HPDE6-E6E7 (cell line): ENCODE measurements at regions not wholly inside any gene's neighbourhood (a gene's known extent, or its start where the extent isn't known, plus 50 kb on each side); places are given as distances from the start of the nearest gene placed in this dataset.
"Not testable (repeated sequence)": the region's sequence is repeated elsewhere in the genome, so short reads cannot be mapped to it uniquely, and the experiment has no call there.

ENCODE experiments used
- DNase-seq: peaks from one replicate; pipeline ENCODE4 v3.0.0; 2011; ENCODE audit warnings: missing footprints; ENCODE audit errors: extremely low spot score

- no peak for DNase-seq
These were observed 548.0 kb upstream of the SOX11 start for GRCh38 chr2:5144159-5144558.

GRCh38 chr2:5145053-5145452 is 547.1 kb upstream of the SOX11 start:
- no peak for DNase-seq

DNA sequence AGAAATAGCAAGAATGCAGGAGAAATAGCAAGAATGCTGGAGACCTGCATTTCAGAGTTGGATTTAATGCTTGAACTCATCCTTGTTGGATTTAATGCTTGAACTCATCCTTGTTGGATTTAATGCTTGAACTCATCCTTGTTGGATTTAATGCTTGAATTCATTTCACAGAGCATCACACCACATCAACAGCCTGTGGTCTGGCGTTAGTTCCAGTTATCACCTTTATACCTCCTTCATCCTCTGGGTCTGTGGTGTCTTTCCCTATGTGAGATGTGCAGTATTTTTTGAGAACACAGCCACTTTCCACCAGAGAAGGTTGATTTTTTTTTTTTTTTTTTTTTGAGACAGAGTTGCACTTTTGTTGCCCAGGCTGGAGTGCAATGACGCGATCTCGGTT is 546.4 kb upstream of the SOX11 start:
- DNase-seq = no peak

DNA sequence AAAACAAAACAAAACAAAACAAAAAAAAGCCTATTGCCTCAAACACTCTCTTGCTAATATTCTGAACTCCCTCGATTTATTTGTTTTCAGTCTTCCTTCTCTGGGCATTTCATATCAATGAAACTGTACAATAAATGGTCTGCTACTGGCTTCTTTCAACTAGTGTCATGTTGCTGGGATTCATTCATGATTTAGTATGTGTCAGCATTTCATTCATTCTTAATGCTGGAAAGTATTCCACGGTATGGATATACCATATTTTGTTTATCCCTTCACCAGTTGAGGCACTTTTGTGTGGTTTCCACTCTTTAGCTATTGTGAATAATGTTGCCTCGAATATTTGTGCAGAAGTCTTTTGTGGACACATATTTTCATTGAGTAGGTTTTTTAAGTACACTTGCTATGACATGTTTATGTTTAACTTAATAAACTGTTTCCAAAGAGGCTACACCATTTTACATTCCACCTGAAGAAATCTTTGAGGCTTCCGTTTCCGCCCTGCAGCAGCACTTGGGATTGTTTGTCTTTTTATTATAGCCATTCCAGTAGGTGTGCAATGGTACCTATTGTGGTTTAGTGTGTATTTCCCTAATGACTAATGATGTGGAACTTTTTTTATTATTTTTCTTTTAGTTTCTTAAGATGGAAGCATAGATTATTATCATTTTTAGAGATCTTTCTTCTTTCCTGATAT is 543.6 kb upstream of the SOX11 start:
- no peak for DNase-seq

GRCh38 chr2:5150871-5151270 is 541.3 kb upstream of the SOX11 start:
- no peak for DNase-seq

DNA sequence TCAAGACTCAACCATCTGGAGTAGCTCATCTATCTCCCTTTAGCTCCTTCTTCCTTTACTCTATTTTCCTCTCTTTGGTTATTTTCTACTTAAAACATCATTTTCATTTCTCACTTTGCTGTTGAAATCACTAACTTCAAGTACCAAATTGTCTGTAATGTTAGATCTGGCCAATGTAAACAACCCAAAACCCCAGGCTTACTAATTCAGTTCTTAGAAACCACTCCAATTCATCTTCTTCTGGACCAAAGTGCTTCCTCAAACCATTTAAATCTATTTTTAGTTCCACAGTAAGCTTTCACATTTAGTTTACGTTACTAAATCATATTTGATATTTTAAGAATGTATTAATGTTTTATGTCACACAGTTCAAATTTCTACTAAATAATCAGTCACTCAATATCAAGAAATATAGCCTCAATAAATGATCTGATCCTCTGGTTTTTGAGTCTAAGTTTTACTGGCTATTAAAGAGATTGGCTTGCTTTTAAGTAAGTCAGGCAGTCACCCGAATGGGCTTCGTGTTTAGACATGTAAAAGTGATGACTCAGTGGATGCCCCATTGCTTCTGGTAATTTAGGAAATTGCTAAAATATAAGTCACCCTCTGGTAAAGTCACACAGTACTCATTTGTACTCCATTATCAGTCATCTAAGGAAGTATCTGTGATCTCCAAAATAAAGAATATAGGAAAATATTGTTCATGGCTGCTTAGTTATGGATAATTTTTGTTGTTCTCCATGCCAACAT is 527.2 kb upstream of the SOX11 start:
- DNase-seq = peak; percentile 41

- no peak for DNase-seq
These were observed 519.3 kb upstream of the SOX11 start for GRCh38 chr2:5172923-5173322.

DNA sequence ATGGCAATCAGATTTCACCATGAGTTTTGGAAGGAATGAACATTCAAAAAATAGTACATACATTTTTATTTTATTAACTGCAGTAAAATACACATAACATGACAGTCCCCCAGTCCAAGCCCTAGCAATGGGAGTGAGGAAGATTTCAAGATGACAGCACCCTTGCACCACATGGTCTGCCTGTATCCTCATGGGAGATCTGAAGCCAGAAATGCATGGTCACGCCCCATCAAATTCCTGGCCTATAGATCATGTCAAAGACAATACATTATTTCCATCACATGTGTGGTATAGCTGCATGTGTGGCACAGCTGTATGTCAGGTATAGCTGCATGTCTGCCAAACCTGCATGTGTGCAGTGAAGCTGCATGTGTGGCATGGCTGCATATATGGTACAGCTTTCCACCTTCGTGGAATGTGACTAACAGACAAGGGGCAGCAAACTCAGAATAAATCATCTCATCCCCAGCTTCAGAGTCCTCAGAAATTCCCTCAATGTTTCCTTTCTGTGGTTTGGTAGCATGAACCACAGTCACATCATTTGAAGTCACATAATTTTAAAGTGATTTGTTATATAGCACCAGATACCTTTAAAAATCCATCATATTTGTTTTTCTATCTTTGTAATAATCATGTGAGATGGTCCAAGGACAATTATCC is 518.2 kb upstream of the SOX11 start:
- no peak for DNase-seq

DNA sequence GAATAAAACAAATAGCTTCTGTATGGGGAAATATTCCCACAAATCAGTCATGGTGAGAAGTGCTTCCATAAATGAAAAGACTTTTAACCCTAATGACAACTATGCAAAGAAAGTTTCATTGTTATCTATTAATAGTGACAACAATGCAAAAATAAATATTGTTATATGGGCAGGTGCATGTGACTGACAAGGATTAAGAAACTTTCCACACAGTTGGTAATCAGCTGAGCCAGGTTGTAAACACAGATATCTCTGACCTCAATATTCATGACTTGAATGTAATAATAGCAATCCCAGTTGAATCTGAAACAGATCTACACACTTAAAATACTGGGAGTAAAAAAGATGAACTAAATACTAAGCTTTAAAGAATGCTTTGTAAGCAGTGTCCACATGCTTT is 517.0 kb upstream of the SOX11 start:
- DNase-seq = no peak

DNA sequence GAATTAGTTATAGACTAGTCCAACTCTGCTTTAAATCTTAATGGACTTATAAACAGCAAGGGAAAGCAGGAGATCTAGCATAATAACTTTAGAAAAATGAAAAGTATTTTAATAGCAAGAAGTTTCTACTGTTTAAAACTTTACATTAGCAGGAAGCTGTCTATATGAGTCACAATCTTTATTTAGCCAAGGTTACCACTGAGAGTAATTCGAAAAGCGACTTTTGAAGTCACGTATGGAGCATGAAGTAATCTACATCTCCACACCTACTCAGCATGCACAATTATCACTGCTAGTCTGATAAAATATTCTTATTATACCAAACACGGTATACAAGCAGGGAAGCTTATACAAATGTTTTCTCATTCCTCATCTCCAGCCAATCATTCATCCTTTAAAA is 515.4 kb upstream of the SOX11 start:
- no peak for DNase-seq

- DNase-seq = no peak
These were observed 509.2 kb upstream of the SOX11 start for GRCh38 chr2:5183031-5183430.

DNA sequence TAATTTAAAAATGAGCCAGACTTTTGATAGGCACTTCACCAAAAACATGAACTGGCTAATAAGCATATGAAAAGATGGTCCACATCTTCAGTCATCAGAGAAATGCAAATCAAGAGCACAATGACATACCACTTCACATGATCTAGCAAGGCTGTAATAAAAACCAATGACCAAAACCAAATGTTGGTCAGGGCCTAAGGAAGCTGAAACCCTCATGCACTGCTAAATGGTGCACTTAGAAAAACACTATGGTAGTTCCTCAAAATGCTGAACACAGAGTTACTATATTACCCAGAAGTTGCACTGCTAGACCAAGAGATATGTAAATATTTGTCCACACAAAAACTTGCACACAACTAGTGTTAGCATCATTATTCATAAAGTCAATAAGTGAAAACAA is 504.9 kb upstream of the SOX11 start:
- no peak for DNase-seq

GRCh38 chr2:5188636-5189035 is 503.5 kb upstream of the SOX11 start:
- no peak for DNase-seq

DNA sequence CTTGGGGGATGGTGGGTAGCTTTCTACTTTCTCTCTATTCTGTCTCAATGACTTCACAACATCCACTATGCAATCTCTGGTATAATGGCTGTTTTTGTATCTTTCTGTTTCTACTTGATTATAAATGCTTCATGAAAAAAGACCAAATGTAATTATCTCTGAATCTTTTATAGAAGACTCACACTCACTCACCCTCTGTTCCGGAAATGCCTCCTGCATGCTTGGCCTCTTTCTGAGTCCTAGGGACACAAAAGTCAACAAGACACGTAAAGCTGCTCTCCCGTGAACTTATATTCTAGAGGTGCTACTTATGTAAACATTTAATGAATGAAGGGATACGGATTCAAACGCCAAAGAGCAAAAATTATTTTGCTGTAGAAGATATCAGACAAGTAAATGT is 502.2 kb upstream of the SOX11 start:
- DNase-seq = no peak

GRCh38 chr2:5195636-5196035 is 496.5 kb upstream of the SOX11 start:
- no peak for DNase-seq

- DNase-seq = no peak
These were observed 488.9 kb upstream of the SOX11 start for GRCh38 chr2:5203134-5203755.

GRCh38 chr2:5206742-5207141 is 485.4 kb upstream of the SOX11 start:
- not testable (repeated sequence) for DNase-seq

DNA sequence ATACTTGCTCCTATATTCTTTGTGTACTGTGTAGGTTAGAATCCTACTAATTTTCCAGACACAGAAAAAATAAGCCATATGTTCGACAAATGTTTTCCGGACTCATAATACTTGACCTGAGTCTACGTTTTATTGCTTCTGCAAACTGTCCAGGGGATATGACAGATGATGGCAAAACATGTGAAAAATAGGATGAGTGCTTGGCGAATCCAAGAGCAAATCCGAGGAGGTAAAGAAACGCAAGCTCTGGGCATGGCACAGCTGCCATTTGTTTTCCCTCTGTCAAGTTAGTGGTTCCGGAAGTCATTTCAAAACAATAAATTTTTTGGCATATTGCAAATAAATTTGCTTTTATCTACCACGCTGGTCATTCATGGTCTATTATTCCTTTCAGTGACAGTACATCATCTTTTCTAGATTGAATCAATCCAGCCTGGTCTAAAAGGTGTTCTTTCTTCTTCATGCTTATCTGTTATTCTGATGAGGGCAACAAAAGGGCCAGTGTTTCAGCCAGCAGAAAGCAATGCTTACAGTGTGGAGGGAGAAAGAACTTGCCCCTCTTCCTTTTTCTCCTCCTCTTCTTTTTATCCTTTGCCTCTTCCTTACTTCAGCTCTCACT is 476.1 kb upstream of the SOX11 start:
- no peak for DNase-seq

DNA sequence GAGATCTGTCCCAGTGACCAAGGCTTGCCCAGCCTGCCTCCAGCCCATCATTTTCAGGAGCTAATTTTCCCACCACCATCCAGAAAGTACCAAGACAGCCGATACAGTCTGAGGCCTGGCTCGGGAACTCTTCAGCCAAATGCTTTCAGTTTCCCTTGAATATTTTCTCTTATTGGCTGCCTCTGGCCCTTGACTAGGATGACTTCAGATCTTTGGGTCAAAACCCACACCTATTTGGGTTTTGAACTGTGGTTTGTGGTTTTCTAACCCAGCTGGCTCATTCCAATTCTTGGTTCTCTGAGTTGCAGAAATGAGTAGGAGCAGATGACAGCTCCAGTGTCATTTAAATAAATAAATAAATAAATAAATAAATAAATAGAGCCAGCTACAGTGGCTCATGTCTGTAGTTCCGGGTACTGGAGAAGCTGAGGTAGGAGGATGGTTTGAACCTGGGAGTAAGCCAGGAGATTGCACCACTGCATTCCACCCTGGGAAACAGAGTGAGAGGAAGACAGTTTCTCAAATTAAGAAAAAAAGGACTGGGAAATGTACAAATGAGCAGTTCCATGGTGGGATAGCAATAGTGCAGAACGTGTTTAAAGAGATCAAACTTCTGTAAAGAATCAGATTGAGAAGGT is 465.0 kb upstream of the SOX11 start:
- no peak for DNase-seq

DNA sequence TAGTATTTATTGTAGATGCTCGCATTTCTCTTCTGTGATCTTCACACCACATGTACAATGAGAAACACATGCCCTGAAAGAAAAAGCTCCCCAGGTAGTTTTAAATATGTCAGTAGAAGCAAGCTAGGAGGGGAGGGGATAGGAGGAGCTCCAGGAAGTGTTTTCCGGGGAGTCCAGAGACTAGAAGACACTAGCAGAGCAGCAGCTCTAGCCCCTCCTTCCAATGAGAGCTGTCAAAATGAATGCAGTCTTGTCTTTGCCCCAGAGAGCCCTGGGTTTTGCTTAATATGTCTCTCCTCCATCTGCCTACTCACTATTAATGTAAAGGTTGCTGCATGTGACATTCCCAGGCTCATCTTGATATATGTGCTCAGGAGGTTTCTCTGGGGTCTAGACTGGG is 462.6 kb upstream of the SOX11 start:
- DNase-seq = no peak

DNA sequence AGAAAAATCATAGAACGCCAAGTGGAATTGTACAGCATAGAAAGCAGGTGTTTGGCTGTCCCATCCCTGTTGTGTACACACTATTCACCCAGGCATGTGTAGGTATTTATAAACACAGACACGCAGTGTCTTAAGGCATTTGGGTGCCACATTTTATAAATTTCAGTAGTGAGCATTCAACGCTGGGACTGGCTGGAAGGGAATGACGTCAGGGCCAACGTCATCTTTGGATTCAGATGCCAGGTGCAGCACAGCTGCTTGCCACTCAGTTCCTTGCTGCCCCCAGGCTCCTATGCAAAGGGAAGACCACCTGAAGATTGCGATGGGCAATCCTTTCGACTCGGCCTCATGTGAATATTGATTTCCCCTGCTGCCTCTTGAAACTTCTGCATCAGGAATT is 461.7 kb upstream of the SOX11 start:
- DNase-seq = no peak

- DNase-seq = no peak
These were observed 461.3 kb upstream of the SOX11 start for GRCh38 chr2:5230855-5231254.
